Pancreas (tissue), 10 donors: ENCODE measurements at regions not wholly inside any gene's neighbourhood (a gene's known extent, or its start where the extent isn't known, plus 50 kb on each side); places are given as distances from the start of the nearest gene placed in this dataset.
A peak's percentile ranks its signal among the peaks of the same experiment; 100 is the strongest.
"Not testable (repeated sequence)": the region's sequence is repeated elsewhere in the genome, so short reads cannot be mapped to it uniquely, and the experiment has no call there.

Experiments used
- ATAC-seq, 4 donors: fragments of 200-7000 bp; cut with Tn5 transposase; one replicate each; pipeline versions ENCODE4 v1.8.0 to v1.9.1; 2020; ENCODE audit warnings: mild to moderate bottlenecking in 4 of 4, moderate library complexity in 4 of 4
- DNase-seq, 6 donors: peaks; one replicate each; pipeline ENCODE4 v3.0.0-alpha.2; 2020
- FAIRE-seq: peaks from 2 replicates; lab custom pipeline; 2012; peaks lifted over from hg19 to GRCh38; lab: Jason Lieb, UNC
- H3K27ac ChIP-seq, 4 donors: fragments of 200-600 bp; sonication (generic); 1 replicate in 3 of 4; 2 replicates in 1 of 4; pipeline versions ENCODE4 v1.5.0 to v1.8.0; 2020
- H3K27me3 ChIP-seq, 4 donors: fragments of 200-600 bp; one replicate each; pipeline ENCODE4 v1.8.0; 2021
- H3K36me3 ChIP-seq, 3 donors: fragments of 200-600 bp; sonication (generic) in 1 of 3; one replicate each; pipeline versions ENCODE4 v1.5.0 to v1.8.0; 2020 to 2021
- H3K4me1 ChIP-seq, 3 donors: fragments of 200-600 bp; one replicate each; pipeline ENCODE4 v1.8.0; 2021
- H3K4me3 ChIP-seq, 4 donors: fragments of 200-600 bp; sonication (generic) in 2 of 4; one replicate each; pipeline versions ENCODE4 v1.5.0 to v1.8.0; 2020 to 2021
- H3K9me3 ChIP-seq, 4 donors: fragments of 200-600 bp; one replicate each; pipeline ENCODE4 v1.8.0; 2021
- CTCF ChIP-seq, 4 donors: fragments of 200-600 bp; sonication (generic) in 3 of 4; IDR thresholded peaks; one replicate each; pipeline versions ENCODE4 v1.5.0 to v1.8.0; 2021; ENCODE audit warnings: antibody characterized with exemption in 4 of 4
- WGBS, 2 donors: extraction: QIAGEN DNeasy Blood & Tissue Kit; methylation state at CpG; one replicate each; pipeline ENCODE4 v1.1.7; 2013; 5-methylcytosine and 5-hydroxymethylcytosine counted together
- intact Hi-C, 3 donors: fragments of 100-400 bp; cut with DNase I; formaldehyde crosslinking; loops; one replicate each; pipeline versions ENCODE4 v1.11.1 to v1.14.2; 2022
- donor health status: healthy with polysubstance abuse.
- donor health status: DM: no; HTN: no; CAD: no; lungs with moderate emphysema.
- donor health status: DM: no; HTN: no; CAD: no.
- donor health status: control.
- donor health status: control.
- donor health status: Bipolar disorder and iron deficiency.
- donor health status: DM: yes; HTN: yes; CAD: no.
- donor health status: DM: no; HTN: no; CAD: no.
- donor health status: DM: no; HTN: no; CAD: no.
- donor health status: DM: yes; HTN: yes; CAD: no.

GRCh38 chr7:149681274-149681673 is 92.1 kb downstream of the ZNF467 start:
- no peaks in the 10 kb centered on the region for H3K4me1 ChIP-seq
- no peaks in the 10 kb centered on the region for H3K27me3 ChIP-seq
- intact Hi-C loops: no loop called here
- no peak overlapping the region for H3K4me3 ChIP-seq
- no peaks in the 10 kb centered on the region for H3K36me3 ChIP-seq
- no peaks in the 10 kb centered on the region for H3K9me3 ChIP-seq
- TF ChIP-seq CTCF (IDR thresholded peaks at IDR 0.05): no peak
- FAIRE-seq (no peak), DNase-seq (no peak), ATAC-seq (no peak)
- H3K27ac ChIP-seq: no peak overlapping the region
- WGBS, 2 donors: 41 to 44% methylated on average over 1 of the region's 1 CpG

GRCh38 chr7:149680331-149681025 is 92.9 kb downstream of the ZNF467 start:
- 34 to 50% methylated on average over 2 of the region's 2 CpGs for WGBS, 2 donors
- Histone ChIP-seq H3K36me3 (no peaks in the 10 kb centered on the region), H3K4me1 (no peaks in the 10 kb centered on the region), H3K27me3 (no peaks in the 10 kb centered on the region), H3K27ac (no peak overlapping the region), H3K9me3 (no peaks in the 10 kb centered on the region), H3K4me3 (no peak overlapping the region)
- intact Hi-C loops: no loop called here
- DNase-seq (no peak), ATAC-seq (no peak), FAIRE-seq (no peak)
- no peak for TF ChIP-seq CTCF (IDR thresholded peaks at IDR 0.05)

GRCh38 chr7:149674728-149675385 is 98.5 kb downstream of the ZNF467 start:
- DNase-seq, ATAC-seq, H3K27me3 ChIP-seq, H3K4me3 ChIP-seq, H3K4me1 ChIP-seq, H3K36me3 ChIP-seq, FAIRE-seq, H3K27ac ChIP-seq, H3K9me3 ChIP-seq, intact Hi-C loops: not testable (repeated sequence)
- WGBS, 2 donors: 63 to 66% methylated on average over 10 of the region's 10 CpGs

GRCh38 chr7:149673006-149673405 is 100.4 kb downstream of the ZNF467 start:
- FAIRE-seq (no peak), ATAC-seq (no peak), DNase-seq (no peak)
- Histone ChIP-seq H3K4me3 (no peak overlapping the region), H3K27me3 (peaks cover 0 to 4% (median 0%) of the 10 kb centered on the region in 4 donors), H3K36me3 (no peaks in the 10 kb centered on the region), H3K4me1 (no peaks in the 10 kb centered on the region), H3K9me3 (no peaks in the 10 kb centered on the region), H3K27ac (no peak overlapping the region)
- 67 to 73% methylated on average over 5 of the region's 5 CpGs for WGBS, 2 donors
- intact Hi-C loops: no loop called here
- no peak for TF ChIP-seq CTCF (IDR thresholded peaks at IDR 0.05)

GRCh38 chr7:149670288-149670687 is 103.1 kb downstream of the ZNF467 start:
- DNase-seq (no peak), FAIRE-seq (peak; percentile 75), ATAC-seq (peak in 3 of 4 donors; percentile 49 to 68 (median 59))
- H3K4me1 ChIP-seq: no peaks in the 10 kb centered on the region
- 10 to 18% methylated on average over 1 of the region's 1 CpG for WGBS, 2 donors
- intact Hi-C loops: no loop called here
- TF ChIP-seq CTCF (IDR thresholded peaks at IDR 0.05): no peak
- peaks cover 0 to 4% (median 0%) of the 10 kb centered on the region in 4 donors for H3K27me3 ChIP-seq
- no peaks in the 10 kb centered on the region for H3K36me3 ChIP-seq
- no peak overlapping the region for H3K27ac ChIP-seq
- no peaks in the 10 kb centered on the region for H3K9me3 ChIP-seq
- no peak overlapping the region for H3K4me3 ChIP-seq
